ENCODE measurements at regions not wholly inside any gene's neighbourhood (a gene's known extent, or its start where the extent isn't known, plus 50 kb on each side); places are given as distances from the start of the nearest gene placed in this dataset.

- TF ChIP-seq YY1 (IDR thresholded peaks at IDR 0.05; ENCODE audit: insufficient read depth, insufficient read length) (no peak), SUZ12 (IDR thresholded peaks at IDR 0.05; ENCODE audit: extremely low read depth, insufficient read depth, insufficient read length) (no peak), ZNF274 (IDR thresholded peaks at IDR 0.05; ENCODE audit: low read depth, low read length) (no peak)
Measured at GRCh38 chr2:12277241-12278034, 439.3 kb upstream of the TRIB2 start.
